ENCODE measurements at regions not wholly inside any gene's neighbourhood (a gene's known extent, or its start where the extent isn't known, plus 50 kb on each side); places are given as distances from the start of the nearest gene placed in this dataset.

GRCh38 chr12:98238515-98239130, 276.8 kb upstream of the TMPO start:
- no peak for DNase-seq (ENCODE audit: low read depth)
- no peak overlapping the region for H3K4me3 ChIP-seq (ENCODE audit: low read depth, low read length)
- no peak for TF ChIP-seq CTCF (conservative IDR thresholded peaks at IDR 0.05; ENCODE audit: low read depth, low read length)

- TF ChIP-seq CTCF (conservative IDR thresholded peaks at IDR 0.05; ENCODE audit: low read depth, low read length): no peak
- H3K4me3 ChIP-seq (ENCODE audit: low read depth, low read length): no peak overlapping the region
- DNase-seq (ENCODE audit: low read depth): no peak
These were observed 272.2 kb upstream of the TMPO start for GRCh38 chr12:98243190-98243589.

- no peak overlapping the region for H3K4me3 ChIP-seq (ENCODE audit: low read depth, low read length)
- no peak for DNase-seq (ENCODE audit: low read depth)
- no peak for TF ChIP-seq CTCF (conservative IDR thresholded peaks at IDR 0.05; ENCODE audit: low read depth, low read length)
These were observed 271.3 kb upstream of the TMPO start for GRCh38 chr12:98244136-98244535.

GRCh38 chr12:98253207-98254037, 262.0 kb upstream of the TMPO start:
- DNase-seq (ENCODE audit: low read depth): no peak
- TF ChIP-seq CTCF (conservative IDR thresholded peaks at IDR 0.05; ENCODE audit: low read depth, low read length): no peak
- no peak overlapping the region for H3K4me3 ChIP-seq (ENCODE audit: low read depth, low read length)

GRCh38 chr12:98256830-98257229, 258.6 kb upstream of the TMPO start:
- H3K4me3 ChIP-seq (ENCODE audit: low read depth, low read length): no peak overlapping the region
- no peak for DNase-seq (ENCODE audit: low read depth)
- no peak for TF ChIP-seq CTCF (conservative IDR thresholded peaks at IDR 0.05; ENCODE audit: low read depth, low read length)

GRCh38 chr12:98259693-98260092, 255.7 kb upstream of the TMPO start:
- no peak for TF ChIP-seq CTCF (conservative IDR thresholded peaks at IDR 0.05; ENCODE audit: low read depth, low read length)
- H3K4me3 ChIP-seq (ENCODE audit: low read depth, low read length): no peak overlapping the region
- no peak for DNase-seq (ENCODE audit: low read depth)

Measured in epithelial cell of proximal tubule (primary cell).